HEK293T (cell line): ENCODE measurements at regions not wholly inside any gene's neighbourhood (a gene's known extent, or its start where the extent isn't known, plus 50 kb on each side); places are given as distances from the start of the nearest gene placed in this dataset.

Experiments
- CTCF ChIA-PET: fragments of 350-600 bp; formaldehyde crosslinking; extraction: SDS; loops from one replicate; lab custom pipeline; 2021; ENCODE audit warnings: antibody characterized with exemption, inconsistent platforms; lab: Yijun Ruan, JAX
- POLR2A ChIA-PET: fragments of 350-600 bp; formaldehyde crosslinking; extraction: SDS; loops from one replicate; lab custom pipeline; 2020; ENCODE audit warnings: antibody characterized with exemption, inconsistent platforms; lab: Yijun Ruan, JAX
- DNase-seq: peaks from one replicate; pipeline ENCODE4 v3.0.0; 2012; ENCODE audit warnings: mixed read lengths; ENCODE audit errors: extremely low spot score
- ARNT ChIP-seq: fragments of 450-650 bp; IDR thresholded peaks from 2 replicates; pipeline ENCODE4 v1.6.1; 2017; ENCODE audit warnings: mild to moderate bottlenecking
- BHLHE40 ChIP-seq: fragments of 450-650 bp; IDR thresholded peaks from 2 replicates; pipeline ENCODE4 v1.6.1; 2016; ENCODE audit warnings: mild to moderate bottlenecking, moderate library complexity, borderline replicate concordance
- CTBP1 ChIP-seq: fragments of 450-650 bp; IDR thresholded peaks from 2 replicates; pipeline ENCODE4 v1.6.1; 2016; ENCODE audit warnings: borderline replicate concordance
- ELF4 ChIP-seq: fragments of 450-650 bp; IDR thresholded peaks from 2 replicates; pipeline ENCODE4 v1.6.1; 2017; ENCODE audit warnings: antibody characterized with exemption
- FOXA1 ChIP-seq: fragments of 450-650 bp; IDR thresholded peaks from 2 replicates; pipeline ENCODE4 v1.6.1; 2016; ENCODE audit warnings: mild to moderate bottlenecking
- FOXK2 ChIP-seq: fragments of 450-650 bp; IDR thresholded peaks from 2 replicates; pipeline ENCODE4 v1.6.1; 2016; ENCODE audit warnings: mild to moderate bottlenecking
- FOXM1 ChIP-seq: fragments of 450-650 bp; IDR thresholded peaks from 2 replicates; pipeline ENCODE4 v1.6.1; 2017; ENCODE audit warnings: mild to moderate bottlenecking, borderline replicate concordance
- HDGF ChIP-seq: fragments of 450-650 bp; IDR thresholded peaks from 2 replicates; pipeline ENCODE4 v1.6.1; 2017; ENCODE audit warnings: antibody characterized with exemption, borderline replicate concordance
- L3MBTL2 ChIP-seq: fragments of 450-650 bp; conservative IDR thresholded peaks from 2 replicates; pipeline ENCODE4 v1.6.1; 2016; ENCODE audit warnings: mild to moderate bottlenecking
- LEF1 ChIP-seq: fragments of 450-650 bp; IDR thresholded peaks from 2 replicates; pipeline ENCODE4 v1.6.1; 2017; ENCODE audit warnings: mild to moderate bottlenecking, borderline replicate concordance
- NFRKB ChIP-seq: fragments of 450-650 bp; IDR thresholded peaks from 2 replicates; pipeline ENCODE4 v1.6.1; 2016; ENCODE audit warnings: mild to moderate bottlenecking, moderate library complexity
- SP1 ChIP-seq: fragments of 450-650 bp; IDR thresholded peaks from 2 replicates; pipeline ENCODE4 v1.6.1; 2017
- SUZ12 ChIP-seq: fragments of 450-650 bp; IDR thresholded peaks from 2 replicates; pipeline ENCODE4 v1.6.1; 2016; ENCODE audit warnings: mild to moderate bottlenecking
- TARDBP ChIP-seq: fragments of 450-650 bp; IDR thresholded peaks from 2 replicates; pipeline ENCODE4 v1.6.1; 2016
- ZNF384 ChIP-seq: fragments of 450-650 bp; IDR thresholded peaks from 2 replicates; pipeline ENCODE4 v1.6.1; 2016
- TF ChIP-seq, protein P1 (sequence below): fragments of 450-650 bp; IDR thresholded peaks from 2 replicates; pipeline ENCODE4 v1.6.1; 2016

- ChIA-PET CTCF (no interaction called here), POLR2A (no interaction called here)
- DNase-seq: no peak
- TF ChIP-seq FOXA1: no peak
Measured at GRCh38 chr11:114918286-114918685, 240.0 kb downstream of the NXPE2 start.

- CTCF ChIA-PET: no interaction called here
- TF ChIP-seq TARDBP: no peak
- no peak for TF ChIP-seq NFRKB
- no peak for TF ChIP-seq FOXK2
- TF ChIP-seq LEF1: no peak
- no peak for TF ChIP-seq FOXA1
- no peak for TF ChIP-seq SUZ12
- no peak for TF ChIP-seq CTBP1
- TF ChIP-seq L3MBTL2: no peak
- TF ChIP-seq HDGF: no peak
- TF ChIP-seq, protein P1, sequence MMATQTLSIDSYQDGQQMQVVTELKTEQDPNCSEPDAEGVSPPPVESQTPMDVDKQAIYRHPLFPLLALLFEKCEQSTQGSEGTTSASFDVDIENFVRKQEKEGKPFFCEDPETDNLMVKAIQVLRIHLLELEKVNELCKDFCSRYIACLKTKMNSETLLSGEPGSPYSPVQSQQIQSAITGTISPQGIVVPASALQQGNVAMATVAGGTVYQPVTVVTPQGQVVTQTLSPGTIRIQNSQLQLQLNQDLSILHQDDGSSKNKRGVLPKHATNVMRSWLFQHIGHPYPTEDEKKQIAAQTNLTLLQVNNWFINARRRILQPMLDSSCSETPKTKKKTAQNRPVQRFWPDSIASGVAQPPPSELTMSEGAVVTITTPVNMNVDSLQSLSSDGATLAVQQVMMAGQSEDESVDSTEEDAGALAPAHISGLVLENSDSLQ: no peak
- no peak for TF ChIP-seq ELF4
- TF ChIP-seq BHLHE40: no peak
- no peak for TF ChIP-seq ZNF384
- no peak for DNase-seq
- POLR2A ChIA-PET: no interaction called here
Measured at GRCh38 chr11:114921697-114922096, 243.4 kb downstream of the NXPE2 start.

DNA sequence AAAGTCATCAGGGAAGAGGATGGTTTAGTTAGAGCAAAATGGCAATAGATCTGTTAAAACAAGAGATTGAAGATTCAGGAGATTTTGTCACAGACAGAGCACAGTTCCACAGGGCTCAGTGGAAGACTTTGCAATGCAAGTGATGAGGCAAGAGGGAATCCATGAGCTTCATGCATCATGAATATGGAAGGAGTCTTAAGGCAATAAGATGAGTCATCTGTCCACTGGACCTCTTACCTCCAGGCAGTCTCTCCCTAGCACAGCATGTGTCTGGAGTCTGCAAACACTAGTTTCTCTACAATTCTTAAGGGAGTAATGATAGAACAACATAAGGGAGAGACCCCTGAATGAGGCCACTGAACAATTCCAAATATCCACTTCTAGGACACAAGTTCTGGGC is 245.7 kb downstream of the NXPE2 start:
- ChIA-PET CTCF (no interaction called here), POLR2A (no interaction called here)
- TF ChIP-seq ELF4 (no peak), CTBP1 (no peak), FOXA1 (no peak), HDGF (no peak), SP1 (no peak), ZNF384 (no peak)
- no peak for DNase-seq

GRCh38 chr11:114925591-114925990 is 247.3 kb downstream of the NXPE2 start:
- TF ChIP-seq ARNT: no peak
- no peak for TF ChIP-seq LEF1
- no peak for TF ChIP-seq ZNF384
- no peak for TF ChIP-seq FOXK2
- TF ChIP-seq FOXA1: no peak
- TF ChIP-seq HDGF: no peak
- TF ChIP-seq SUZ12: no peak
- TF ChIP-seq TARDBP: no peak
- no peak for TF ChIP-seq FOXM1
- TF ChIP-seq SP1: no peak
- TF ChIP-seq, protein P1: no peak
- TF ChIP-seq L3MBTL2: no peak
- TF ChIP-seq CTBP1: no peak
- TF ChIP-seq NFRKB: no peak
- TF ChIP-seq ELF4: no peak
- TF ChIP-seq BHLHE40: no peak
- DNase-seq: no peak
- ChIA-PET POLR2A (no interaction called here), CTCF (no interaction called here)

GRCh38 chr11:114928260-114928870 is 250.0 kb downstream of the NXPE2 start:
- TF ChIP-seq ARNT: no peak
- TF ChIP-seq SUZ12: no peak
- TF ChIP-seq FOXK2: no peak
- no peak for TF ChIP-seq TARDBP
- TF ChIP-seq BHLHE40: no peak
- no peak for TF ChIP-seq CTBP1
- TF ChIP-seq HDGF: no peak
- TF ChIP-seq, protein P1: no peak
- TF ChIP-seq FOXM1: no peak
- TF ChIP-seq NFRKB: no peak
- TF ChIP-seq ZNF384: no peak
- no peak for TF ChIP-seq L3MBTL2
- TF ChIP-seq FOXA1: no peak
- TF ChIP-seq ELF4: no peak
- TF ChIP-seq LEF1: no peak
- no peak for TF ChIP-seq SP1
- ChIA-PET POLR2A (no interaction called here), CTCF (no interaction called here)
- DNase-seq: no peak

GRCh38 chr11:114929351-114930000 is 251.1 kb downstream of the NXPE2 start:
- ChIA-PET POLR2A (no interaction called here), CTCF (no interaction called here)
- no peak for DNase-seq
- TF ChIP-seq FOXK2: no peak
- no peak for TF ChIP-seq ZNF384
- TF ChIP-seq HDGF: no peak
- no peak for TF ChIP-seq L3MBTL2
- no peak for TF ChIP-seq SUZ12
- no peak for TF ChIP-seq BHLHE40
- no peak for TF ChIP-seq TARDBP

GRCh38 chr11:114938799-114939198 is 260.5 kb downstream of the NXPE2 start:
- TF ChIP-seq FOXM1: no peak
- no peak for TF ChIP-seq ELF4
- no peak for TF ChIP-seq L3MBTL2
- no peak for TF ChIP-seq TARDBP
- no peak for TF ChIP-seq SP1
- TF ChIP-seq FOXK2: no peak
- TF ChIP-seq BHLHE40: no peak
- no peak for TF ChIP-seq ZNF384
- no peak for TF ChIP-seq SUZ12
- TF ChIP-seq HDGF: no peak
- TF ChIP-seq NFRKB: no peak
- TF ChIP-seq LEF1: no peak
- no peak for TF ChIP-seq CTBP1
- POLR2A ChIA-PET: no interaction called here
- DNase-seq: no peak
- CTCF ChIA-PET: no interaction called here
